Hippocampal formation (tissue), 2 donors: ENCODE measurements at regions not wholly inside any gene's neighbourhood (a gene's known extent, or its start where the extent isn't known, plus 50 kb on each side); places are given as distances from the start of the nearest gene placed in this dataset.

Experiments used
- DNase-seq, 2 donors: peaks; one replicate each; lab custom pipeline; 2025; lab: John Stamatoyannopoulos, UW

- DNase-seq: no peak
Measured at GRCh38 chr7:112594397-112594796, 113.6 kb downstream of the LSMEM1 start.

GRCh38 chr7:112596260-112596659 lies 115.5 kb downstream of the LSMEM1 start:
- DNase-seq: no peak

- no peak for DNase-seq
Measured at GRCh38 chr7:112596981-112597380, 116.2 kb downstream of the LSMEM1 start.

GRCh38 chr7:112603673-112604072 lies 122.9 kb downstream of the LSMEM1 start:
- no peak for DNase-seq

GRCh38 chr7:112610636-112611035 lies 129.8 kb downstream of the LSMEM1 start:
- no peak for DNase-seq

GRCh38 chr7:112615701-112616100 lies 134.9 kb downstream of the LSMEM1 start:
- DNase-seq: no peak

- no peak for DNase-seq
Measured at GRCh38 chr7:112616295-112616694, 135.5 kb downstream of the LSMEM1 start.

GRCh38 chr7:112619343-112619742 lies 138.6 kb downstream of the LSMEM1 start:
- no peak for DNase-seq

- DNase-seq: no peak
Measured at GRCh38 chr7:112622159-112622715, 141.4 kb downstream of the LSMEM1 start.

- DNase-seq: no peak
Measured at GRCh38 chr7:112624416-112624815, 143.6 kb downstream of the LSMEM1 start.

GRCh38 chr7:112630565-112630964 lies 149.8 kb downstream of the LSMEM1 start:
- DNase-seq: no peak

- DNase-seq: no peak
Measured at GRCh38 chr7:112634107-112634506, 153.3 kb downstream of the LSMEM1 start.

GRCh38 chr7:112635742-112636141 lies 154.5 kb downstream of the TMEM168 start:
- no peak for DNase-seq

- DNase-seq: no peak
Measured at GRCh38 chr7:112638675-112639400, 151.4 kb downstream of the TMEM168 start.

- DNase-seq: no peak
Measured at GRCh38 chr7:112640685-112641084, 149.5 kb downstream of the TMEM168 start.

- no peak for DNase-seq
Measured at GRCh38 chr7:112646783-112647182, 143.4 kb downstream of the TMEM168 start.

GRCh38 chr7:112648781-112649180 lies 141.4 kb downstream of the TMEM168 start:
- DNase-seq: no peak

GRCh38 chr7:112649560-112649959 lies 140.6 kb downstream of the TMEM168 start:
- no peak for DNase-seq

- no peak for DNase-seq
Measured at GRCh38 chr7:112654322-112655216, 135.6 kb downstream of the TMEM168 start.

GRCh38 chr7:112665709-112666108 lies 124.5 kb downstream of the TMEM168 start:
- no peak for DNase-seq

GRCh38 chr7:112668561-112668960 lies 121.6 kb downstream of the TMEM168 start:
- DNase-seq: no peak

- DNase-seq: no peak
Measured at GRCh38 chr7:112669306-112669705, 120.9 kb downstream of the TMEM168 start.

- DNase-seq: no peak
Measured at GRCh38 chr7:112670193-112670592, 120.0 kb downstream of the TMEM168 start.
